Right atrium auricular region (tissue), 2 donors: ENCODE measurements at regions not wholly inside any gene's neighbourhood (a gene's known extent, or its start where the extent isn't known, plus 50 kb on each side); places are given as distances from the start of the nearest gene placed in this dataset.
A peak's percentile ranks its signal among the peaks of the same experiment; 100 is the strongest.

Experiments used
- DNase-seq: peaks from one replicate; pipeline ENCODE4 v3.0.0-alpha.2; 2019; ENCODE audit warnings: low spot score
- H3K27ac ChIP-seq, 2 donors: fragments of 200-600 bp; sonication (generic); 1 replicate in 1 of 2; 2 replicates in 1 of 2; pipeline ENCODE4 v1.5.1; 2016 to 2019
- H3K27me3 ChIP-seq, 2 donors: fragments of 200-600 bp; sonication (generic); one replicate each; pipeline versions ENCODE4 v1.5.1 to v1.6.0; 2017 to 2019
- H3K36me3 ChIP-seq: fragments of 200-600 bp; sonication (generic); one replicate; pipeline ENCODE4 v1.5.1; 2016
- H3K4me1 ChIP-seq, 2 donors: fragments of 200-600 bp; sonication (generic); one replicate each; pipeline versions ENCODE4 v1.5.1 to v1.6.0; 2017 to 2019
- H3K4me3 ChIP-seq, 2 donors: fragments of 200-600 bp; sonication (generic); 1 replicate in 1 of 2; 2 replicates in 1 of 2; pipeline ENCODE4 v1.5.1; 2017 to 2019; ENCODE audit warnings: mild to moderate bottlenecking in 1 of 2, moderate library complexity in 1 of 2
- H3K9me3 ChIP-seq, 2 donors: fragments of 200-600 bp; sonication (generic); one replicate each; pipeline ENCODE4 v1.5.1; 2019
- CTCF ChIP-seq, 2 donors: fragments of 200-600 bp; sonication (generic); IDR thresholded peaks; one replicate each; pipeline ENCODE4 v1.5.1; 2019; ENCODE audit warnings: antibody characterized with exemption in 2 of 2

GRCh38 chr13:112244495-112245177 lies 131.5 kb upstream of the SPACA7 start:
- no peak overlapping the region for H3K27ac ChIP-seq
- H3K4me3 ChIP-seq = no peak overlapping the region
- no peaks in the 10 kb centered on the region for H3K36me3 ChIP-seq
- no peaks in the 10 kb centered on the region for H3K27me3 ChIP-seq
- DNase-seq = peak; percentile 32
- no peaks in the 10 kb centered on the region for H3K4me1 ChIP-seq
- no peak for TF ChIP-seq CTCF (IDR thresholded peaks at IDR 0.05)
- no peaks in the 10 kb centered on the region for H3K9me3 ChIP-seq

GRCh38 chr13:112245179-112245724 lies 130.9 kb upstream of the SPACA7 start:
- H3K4me1 ChIP-seq = no peaks in the 10 kb centered on the region
- peak; percentile 53 for DNase-seq
- no peak overlapping the region for H3K4me3 ChIP-seq
- no peaks in the 10 kb centered on the region for H3K9me3 ChIP-seq
- no peaks in the 10 kb centered on the region for H3K27me3 ChIP-seq
- H3K36me3 ChIP-seq = no peaks in the 10 kb centered on the region
- H3K27ac ChIP-seq = no peak overlapping the region
- no peak for TF ChIP-seq CTCF (IDR thresholded peaks at IDR 0.05)

GRCh38 chr13:112245989-112246388 lies 130.2 kb upstream of the SPACA7 start:
- Histone ChIP-seq H3K27me3 (no peaks in the 10 kb centered on the region), H3K9me3 (no peaks in the 10 kb centered on the region), H3K4me3 (no peak overlapping the region), H3K27ac (no peak overlapping the region), H3K36me3 (no peaks in the 10 kb centered on the region), H3K4me1 (no peaks in the 10 kb centered on the region)
- TF ChIP-seq CTCF (IDR thresholded peaks at IDR 0.05) = no peak
- peak; percentile 18 for DNase-seq

GRCh38 chr13:112246731-112247470 lies 129.3 kb upstream of the SPACA7 start:
- H3K4me3 ChIP-seq = no peak overlapping the region
- H3K36me3 ChIP-seq = no peaks in the 10 kb centered on the region
- DNase-seq = peak; percentile 42
- no peaks in the 10 kb centered on the region for H3K4me1 ChIP-seq
- no peaks in the 10 kb centered on the region for H3K27me3 ChIP-seq
- H3K27ac ChIP-seq = no peak overlapping the region
- no peak for TF ChIP-seq CTCF (IDR thresholded peaks at IDR 0.05)
- H3K9me3 ChIP-seq = no peaks in the 10 kb centered on the region

GRCh38 chr13:112247471-112248405 lies 128.4 kb upstream of the SPACA7 start:
- no peaks in the 10 kb centered on the region for H3K27me3 ChIP-seq
- no peaks in the 10 kb centered on the region for H3K9me3 ChIP-seq
- peak; percentile 13 for DNase-seq
- no peak overlapping the region for H3K4me3 ChIP-seq
- H3K27ac ChIP-seq = no peak overlapping the region
- H3K4me1 ChIP-seq = no peaks in the 10 kb centered on the region
- TF ChIP-seq CTCF (IDR thresholded peaks at IDR 0.05) = no peak
- H3K36me3 ChIP-seq = no peaks in the 10 kb centered on the region
